Endothelial cell of umbilical vein (primary cell): ENCODE measurements at regions not wholly inside any gene's neighbourhood (a gene's known extent, or its start where the extent isn't known, plus 50 kb on each side); places are given as distances from the start of the nearest gene placed in this dataset.

Experiments used
- BruUV-seq: library from RNA; stranded (reverse); fragments of 400-500 nt; replicated peaks from 2 replicates; lab custom pipeline; 2021; lab: Mats Ljungman, UMichigan
- CTCF ChIA-PET: fragments of 300-600, 350-600 bp; sonication (Branson Sonifier 250); formaldehyde crosslinking; loops from one replicate; lab custom pipeline; 2021; ENCODE audit warnings: antibody characterized with exemption, inconsistent platforms; lab: Charles Lee
- POLR2A ChIA-PET: fragments of 300-600, 350-600 bp; sonication (Branson Sonifier 250); formaldehyde crosslinking; loops from one replicate; lab custom pipeline; 2021; ENCODE audit warnings: antibody characterized with exemption, inconsistent platforms; lab: Charles Lee
- DNase-seq: peaks from one replicate; pipeline ENCODE4 v3.0.0-alpha.2; 2011; ENCODE audit warnings: low read depth, low spot score
- FAIRE-seq: peaks from 2 replicates; lab custom pipeline; 2011; peaks lifted over from hg19 to GRCh38; lab: Jason Lieb, UNC
- H2AFZ ChIP-seq: 2 replicates; pipeline ENCODE4 v1.6.0; 2012; ENCODE audit warnings: low read depth, low read length, control low read depth, inconsistent platforms
- H3K27ac ChIP-seq: 2 replicates; pipeline ENCODE4 v1.5.1; 2011; ENCODE audit warnings: low read depth, mild to moderate bottlenecking, control low read depth, low read length, moderate library complexity; ENCODE audit not compliant: insufficient read depth
- H3K27me3 ChIP-seq, 2 experiments: 2 replicates each; pipeline versions ENCODE4 v1.6.0 to v1.6.1; 2011; ENCODE audit warnings: low read length in 2 of 2, mixed read lengths in 1 of 2; ENCODE audit not compliant: control insufficient read depth in 2 of 2, insufficient read depth in 2 of 2
- H3K36me3 ChIP-seq, 2 experiments: 2 replicates in 1 of 2; 3 replicates in 1 of 2; pipeline ENCODE4 v1.5.1; 2011; ENCODE audit warnings: low read length in 2 of 2, mild to moderate bottlenecking in 1 of 2, moderate library complexity in 1 of 2; ENCODE audit not compliant: control insufficient read depth in 2 of 2, insufficient read depth in 2 of 2; ENCODE audit errors: extremely low read depth in 1 of 2
- H3K4me1 ChIP-seq: 3 replicates; pipeline ENCODE4 v1.5.1; 2011; ENCODE audit warnings: mild to moderate bottlenecking, low read length; ENCODE audit not compliant: control insufficient read depth, insufficient read depth; ENCODE audit errors: extremely low read depth
- H3K4me2 ChIP-seq: 2 replicates; pipeline ENCODE4 v1.6.1; 2011; ENCODE audit warnings: low read length, control low read depth, mixed read lengths; ENCODE audit not compliant: insufficient read depth
- H3K4me3 ChIP-seq, 3 experiments: fragments of 200-600 bp in 1 of 3; sonication (generic), shearing (Covaris generic) in 1 of 3; replicated peaks in 1 of 3; 2 replicates each; pipeline ENCODE4 v1.5.1; 2011 to 2016; ENCODE audit warnings: control low read depth in 3 of 3, low read length in 3 of 3, mild to moderate bottlenecking in 2 of 3, inconsistent platforms in 1 of 3, low read depth in 1 of 3, moderate library complexity in 1 of 3; ENCODE audit not compliant: insufficient read depth in 1 of 3
- H3K79me2 ChIP-seq: 2 replicates; pipeline ENCODE4 v1.6.0; 2012; ENCODE audit warnings: low read length, inconsistent platforms; ENCODE audit not compliant: control insufficient read depth, insufficient read depth
- H3K9ac ChIP-seq: replicated peaks from 2 replicates; pipeline ENCODE3; 2011; ENCODE audit warnings: low read length, control low read depth; ENCODE audit not compliant: insufficient read depth; ENCODE audit errors: extremely low read depth
- H3K9me1 ChIP-seq: replicated peaks from 3 replicates; pipeline ENCODE4 v1.6.0; 2011; ENCODE audit warnings: mild to moderate bottlenecking, low read length; ENCODE audit not compliant: control insufficient read depth, insufficient read depth; ENCODE audit errors: extremely low read depth
- H3K9me3 ChIP-seq: replicated peaks from 2 replicates; pipeline ENCODE4 v1.5.1; 2012; ENCODE audit warnings: low read length, inconsistent platforms; ENCODE audit not compliant: control insufficient read depth, insufficient read depth
- H4K20me1 ChIP-seq: replicated peaks from 2 replicates; pipeline ENCODE3; 2011; ENCODE audit warnings: mild to moderate bottlenecking, low read length; ENCODE audit not compliant: control insufficient read depth, insufficient read depth; ENCODE audit errors: extremely low read depth
- FOS ChIP-seq: IDR thresholded peaks from 2 replicates; pipeline ENCODE4 v1.6.1; 2011; ENCODE audit warnings: mild to moderate bottlenecking, low read length, moderate library complexity, borderline replicate concordance; ENCODE audit not compliant: insufficient read depth
- GATA2 ChIP-seq: IDR thresholded peaks from 2 replicates; pipeline ENCODE4 v1.7.0; 2011; ENCODE audit warnings: low read depth, mild to moderate bottlenecking, moderate library complexity, mixed read lengths, low read length; ENCODE audit not compliant: insufficient read length, insufficient read depth
- JUN ChIP-seq: IDR thresholded peaks from 2 replicates; pipeline ENCODE4 v1.6.1; 2011; ENCODE audit warnings: borderline replicate concordance, low read depth; ENCODE audit not compliant: insufficient read length, insufficient read depth
- MYC ChIP-seq: IDR thresholded peaks from one replicate; pipeline ENCODE4 v1.6.1; 2011; ENCODE audit warnings: mild to moderate bottlenecking, low read depth, low read length
- POLR2A ChIP-seq: IDR thresholded peaks from 2 replicates; pipeline ENCODE4 v1.6.1; 2012; ENCODE audit warnings: low read depth, mild to moderate bottlenecking, control low read depth, low read length
- POLR2AphosphoS5 ChIP-seq: IDR thresholded peaks from 2 replicates; pipeline ENCODE4 v1.6.1; 2012; ENCODE audit warnings: low read depth, mild to moderate bottlenecking, control low read depth, low read length, moderate library complexity; ENCODE audit not compliant: insufficient read depth
- dilution Hi-C: fragments of 300-500 bp; cut with MboI; formaldehyde crosslinking; loops from one replicate; pipeline ENCODE4 v1.15.0; 2019; ENCODE audit warnings: low sequenced_read_pairs; ENCODE audit not compliant: extremely low pct_ligation_motif_present
- intact Hi-C: fragments of 100-400 bp; cut with micrococcal nuclease; formaldehyde crosslinking; loops from one replicate; pipeline ENCODE4 v1.10.0; 2022
- TF ChIP-seq, protein P1 (sequence below), 2 donors: IDR thresholded peaks; 1 replicate in 1 of 2; 2 replicates in 1 of 2; pipeline ENCODE4 v1.5.1; 2011; ENCODE audit warnings: low read length in 2 of 2, mild to moderate bottlenecking in 2 of 2, moderate library complexity in 2 of 2, control low read depth in 1 of 2, inconsistent platforms in 1 of 2, low read depth in 1 of 2; ENCODE audit not compliant: insufficient read depth in 1 of 2; ENCODE audit errors: extremely low read depth in 1 of 2
- TF ChIP-seq, protein P2 (sequence below): IDR thresholded peaks from 2 replicates; pipeline ENCODE4 v1.6.1; 2011; ENCODE audit not compliant: insufficient read depth, insufficient read length

DNA sequence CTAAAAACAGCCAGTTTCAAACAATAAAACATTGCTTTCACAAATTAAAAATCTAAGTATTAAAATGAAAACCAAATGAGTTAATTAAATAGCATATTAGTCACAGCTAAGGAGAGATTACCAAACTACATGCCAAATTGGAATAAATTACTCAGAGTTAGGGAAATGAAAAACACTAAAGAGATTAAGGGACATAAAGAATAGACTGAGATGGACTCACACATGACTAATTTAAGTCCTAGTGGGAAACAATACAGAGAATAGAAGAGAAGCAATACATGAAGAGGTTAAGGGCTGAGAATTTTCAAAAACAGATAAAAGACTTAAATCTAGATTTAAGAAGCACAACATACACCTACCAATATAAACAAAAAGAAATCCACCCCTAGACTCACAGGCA, 110.6 kb downstream of the ZFAND4 start:
- H3K79me2 ChIP-seq, result no peaks in the 10 kb centered on the region
- TF ChIP-seq, protein P1, sequence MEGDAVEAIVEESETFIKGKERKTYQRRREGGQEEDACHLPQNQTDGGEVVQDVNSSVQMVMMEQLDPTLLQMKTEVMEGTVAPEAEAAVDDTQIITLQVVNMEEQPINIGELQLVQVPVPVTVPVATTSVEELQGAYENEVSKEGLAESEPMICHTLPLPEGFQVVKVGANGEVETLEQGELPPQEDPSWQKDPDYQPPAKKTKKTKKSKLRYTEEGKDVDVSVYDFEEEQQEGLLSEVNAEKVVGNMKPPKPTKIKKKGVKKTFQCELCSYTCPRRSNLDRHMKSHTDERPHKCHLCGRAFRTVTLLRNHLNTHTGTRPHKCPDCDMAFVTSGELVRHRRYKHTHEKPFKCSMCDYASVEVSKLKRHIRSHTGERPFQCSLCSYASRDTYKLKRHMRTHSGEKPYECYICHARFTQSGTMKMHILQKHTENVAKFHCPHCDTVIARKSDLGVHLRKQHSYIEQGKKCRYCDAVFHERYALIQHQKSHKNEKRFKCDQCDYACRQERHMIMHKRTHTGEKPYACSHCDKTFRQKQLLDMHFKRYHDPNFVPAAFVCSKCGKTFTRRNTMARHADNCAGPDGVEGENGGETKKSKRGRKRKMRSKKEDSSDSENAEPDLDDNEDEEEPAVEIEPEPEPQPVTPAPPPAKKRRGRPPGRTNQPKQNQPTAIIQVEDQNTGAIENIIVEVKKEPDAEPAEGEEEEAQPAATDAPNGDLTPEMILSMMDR (IDR thresholded peaks at IDR 0.05; ENCODE audit: extremely low read depth in 1 of 2, insufficient read depth in 1 of 2, low read depth in 1 of 2, low read length in 2 of 2), result no peak
- TF ChIP-seq JUN (no peak), GATA2 (no peak), MYC (no peak)
- H3K36me3 ChIP-seq, result no peaks in the 10 kb centered on the region
- H3K4me1 ChIP-seq, result peaks cover 13% of the 10 kb centered on the region
- H3K9me1 ChIP-seq, result no peaks in the 10 kb centered on the region
- DNase-seq (no peak), FAIRE-seq (no peak)
- no peaks in the 10 kb centered on the region for H3K27me3 ChIP-seq
- H3K4me2 ChIP-seq, result no peak overlapping the region
- ChIA-PET POLR2A (no interaction called here), CTCF (interaction anchor here (0.6 kb wide), 1 partner anchor 18 kb away, joined by 3 read pairs; no protein-coding TSS in a partner anchor)
- H3K9ac ChIP-seq, result no peak overlapping the region
- intact Hi-C loops (no loop called here), dilution Hi-C loops (no loop called here)
- BruUV-seq, result no TSS peak
- H4K20me1 ChIP-seq, result no peaks in the 10 kb centered on the region
- H2AFZ ChIP-seq, result no peak overlapping the region
- H3K27ac ChIP-seq, result no peak overlapping the region
- H3K9me3 ChIP-seq, result no peaks in the 10 kb centered on the region
- no peak overlapping the region for H3K4me3 ChIP-seq

DNA sequence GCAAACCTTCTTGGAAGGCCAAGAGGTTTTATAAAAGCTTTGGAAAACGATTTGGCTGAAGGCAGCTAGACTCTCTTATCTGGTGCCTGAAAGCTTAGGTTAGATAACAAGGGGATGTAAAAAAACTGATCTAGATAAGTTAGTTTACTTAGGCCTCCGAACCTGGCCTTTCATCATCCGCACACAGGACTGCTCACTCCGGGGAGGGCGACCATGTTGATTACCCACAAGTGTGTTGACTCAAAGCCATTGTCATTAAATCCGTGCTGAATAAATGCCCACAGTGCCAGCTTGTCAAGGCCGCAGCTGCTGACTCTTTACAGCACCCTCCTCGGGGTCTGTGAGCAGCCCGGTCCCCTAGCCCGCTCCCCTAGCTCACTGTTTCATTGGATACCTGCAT, 112.3 kb downstream of the ZFAND4 start:
- H3K9me3 ChIP-seq, result no peaks in the 10 kb centered on the region
- H3K4me3 ChIP-seq, result no peak overlapping the region
- dilution Hi-C loops (no loop called here), intact Hi-C loops (no loop called here)
- ChIA-PET CTCF (interaction anchor here (1.2 kb wide), 1 partner anchor 95 kb away, joined by 4 read pairs; no protein-coding TSS in a partner anchor), POLR2A (no interaction called here)
- H3K9ac ChIP-seq, result no peak overlapping the region
- H4K20me1 ChIP-seq, result no peaks in the 10 kb centered on the region
- H3K27ac ChIP-seq, result no peak overlapping the region
- no peaks in the 10 kb centered on the region for H3K9me1 ChIP-seq
- DNase-seq (no peak), FAIRE-seq (no peak)
- no peak overlapping the region for H2AFZ ChIP-seq
- no TSS peak for BruUV-seq
- H3K79me2 ChIP-seq, result no peaks in the 10 kb centered on the region
- H3K36me3 ChIP-seq, result no peaks in the 10 kb centered on the region
- H3K4me2 ChIP-seq, result no peak overlapping the region
- H3K4me1 ChIP-seq, result peaks cover 26% of the 10 kb centered on the region
- H3K27me3 ChIP-seq, result no peaks in the 10 kb centered on the region
- TF ChIP-seq, protein P2, sequence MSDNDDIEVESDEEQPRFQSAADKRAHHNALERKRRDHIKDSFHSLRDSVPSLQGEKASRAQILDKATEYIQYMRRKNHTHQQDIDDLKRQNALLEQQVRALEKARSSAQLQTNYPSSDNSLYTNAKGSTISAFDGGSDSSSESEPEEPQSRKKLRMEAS, result no peak
- TF ChIP-seq, protein P1 (IDR thresholded peaks at IDR 0.05; ENCODE audit: extremely low read depth in 1 of 2, insufficient read depth in 1 of 2, low read depth in 1 of 2, low read length in 2 of 2), result no peak
- no peak for TF ChIP-seq FOS
- no peak for TF ChIP-seq GATA2
- no peak for TF ChIP-seq POLR2A
- no peak for TF ChIP-seq MYC
- TF ChIP-seq POLR2AphosphoS5, result no peak
- no peak for TF ChIP-seq JUN
